ENCODE measurements at regions not wholly inside any gene's neighbourhood (a gene's known extent, or its start where the extent isn't known, plus 50 kb on each side); places are given as distances from the start of the nearest gene placed in this dataset.

- TF ChIP-seq CHD7 (IDR thresholded peaks at IDR 0.05; ENCODE audit: insufficient replicate concordance, low read length) (no peak), HDAC6 (IDR thresholded peaks at IDR 0.05; ENCODE audit: low read depth, low read length) (no peak)
Observed at GRCh38 chr5:8470489-8470888, 601.5 kb downstream of the MTRR start (continued).

All from H1 (cell line).